Endodermal cell (in vitro differentiated cells): ENCODE measurements at regions not wholly inside any gene's neighbourhood (a gene's known extent, or its start where the extent isn't known, plus 50 kb on each side); places are given as distances from the start of the nearest gene placed in this dataset.

Source experiments
- DNase-seq: peaks from one replicate; pipeline ENCODE4 v3.0.0-alpha.2; 2017
- H3K27ac ChIP-seq: 2 replicates; pipeline ENCODE4 v1.5.1; 2013; ENCODE audit warnings: mild to moderate bottlenecking, low read depth, low read length, moderate library complexity
- H3K27me3 ChIP-seq: 2 replicates; pipeline ENCODE4 v1.6.1; 2013; ENCODE audit warnings: mild to moderate bottlenecking, low read length, moderate library complexity; ENCODE audit not compliant: insufficient read depth, control insufficient read depth, poor library complexity, severe bottlenecking
- H3K36me3 ChIP-seq: 2 replicates; pipeline ENCODE4 v1.7.0; 2013; ENCODE audit warnings: mild to moderate bottlenecking, low read length, moderate library complexity; ENCODE audit not compliant: control insufficient read depth, insufficient read depth
- H3K4me1 ChIP-seq: one replicate; pipeline ENCODE4 v1.7.0; 2013; ENCODE audit warnings: low read length; ENCODE audit not compliant: control insufficient read depth, insufficient read depth
- H3K4me3 ChIP-seq: 2 replicates; pipeline ENCODE4 v1.5.1; 2013; ENCODE audit warnings: mild to moderate bottlenecking, low read length, moderate library complexity
- H3K9ac ChIP-seq: 2 replicates; pipeline ENCODE4 v1.6.1; 2013; ENCODE audit warnings: mild to moderate bottlenecking, low read length, moderate library complexity; ENCODE audit not compliant: poor library complexity, severe bottlenecking; ENCODE audit errors: extremely low read depth
- H3K9me3 ChIP-seq: 2 replicates; pipeline ENCODE4 v1.6.1; 2013; ENCODE audit warnings: mild to moderate bottlenecking, low read length, moderate library complexity; ENCODE audit not compliant: control insufficient read depth
- H3K27ac Mint-ChIP-seq: 2 replicates; pipeline ENCODE4 v1.8.0; 2020; ENCODE audit warnings: mixed read lengths
- H3K27me3 Mint-ChIP-seq: 2 replicates; pipeline ENCODE4 v1.8.0; 2021; ENCODE audit warnings: mild to moderate bottlenecking, mixed read lengths; ENCODE audit not compliant: insufficient read depth
- H3K36me3 Mint-ChIP-seq: 2 replicates; pipeline ENCODE4 v1.8.0; 2020; ENCODE audit warnings: low read depth, mixed read lengths
- H3K4me1 Mint-ChIP-seq: 2 replicates; pipeline ENCODE4 v1.8.0; 2020; ENCODE audit warnings: mixed read lengths
- H3K4me3 Mint-ChIP-seq: 2 replicates; pipeline ENCODE4 v1.8.0; 2020; ENCODE audit warnings: mild to moderate bottlenecking, moderate library complexity, mixed read lengths
- H3K9me3 Mint-ChIP-seq: 2 replicates; pipeline ENCODE4 v1.8.0; 2020; ENCODE audit warnings: mild to moderate bottlenecking, mixed read lengths
- CTCF ChIP-seq: fragments of 200-600 bp; sonication (generic); conservative IDR thresholded peaks from 2 replicates; pipeline ENCODE4 v1.5.0; 2021; ENCODE audit warnings: antibody characterized with exemption, mild to moderate bottlenecking
- WGBS, 2 experiments: methylation state at CpG; one replicate each; pipeline versions ENCODE4 v1.1.5 to v1.1.7; 2013; ENCODE audit warnings: missing lambda C conversion rate in 2 of 2, mixed read lengths in 1 of 2; ENCODE audit not compliant: insufficient coverage in 1 of 2, insufficient read length in 1 of 2; 5-methylcytosine and 5-hydroxymethylcytosine counted together

- H3K36me3 Mint-ChIP-seq, result no peaks in the 10 kb centered on the region
- peaks cover 6% of the 10 kb centered on the region for H3K9me3 Mint-ChIP-seq
- 74 to 100% methylated on average over 2 to 6 of the region's 6 CpGs for WGBS, 2 experiments
- no peak for TF ChIP-seq CTCF
- DNase-seq, result peak; percentile 61
- Histone ChIP-seq H3K4me1 (peaks cover 17% of the 10 kb centered on the region), H3K4me3 (no peak overlapping the region), H3K27ac (no peak overlapping the region), H3K36me3 (no peaks in the 10 kb centered on the region), H3K9ac (no peak overlapping the region), H3K27me3 (no peaks in the 10 kb centered on the region), H3K9me3 (peaks cover 11% of the 10 kb centered on the region)
- H3K4me3 Mint-ChIP-seq, result no peak overlapping the region
- H3K27me3 Mint-ChIP-seq, result no peaks in the 10 kb centered on the region
- peaks cover 37% of the 10 kb centered on the region for H3K4me1 Mint-ChIP-seq
- peak overlapping the region; percentile 87 for H3K27ac Mint-ChIP-seq
These were observed 227.3 kb upstream of the RTL1 start for GRCh38 chr14:101130861-101131260.

GRCh38 chr14:101131451-101131916 is 228.0 kb upstream of the RTL1 start:
- Histone ChIP-seq H3K4me3 (no peak overlapping the region), H3K27me3 (no peaks in the 10 kb centered on the region), H3K36me3 (no peaks in the 10 kb centered on the region), H3K4me1 (peaks cover 17% of the 10 kb centered on the region), H3K9me3 (peaks cover 11% of the 10 kb centered on the region), H3K27ac (peak overlapping the region; percentile 16), H3K9ac (no peak overlapping the region)
- H3K9me3 Mint-ChIP-seq, result peaks cover 6% of the 10 kb centered on the region
- peak overlapping the region; percentile 87 for H3K27ac Mint-ChIP-seq
- H3K36me3 Mint-ChIP-seq, result no peaks in the 10 kb centered on the region
- no peak for TF ChIP-seq CTCF
- H3K27me3 Mint-ChIP-seq, result no peaks in the 10 kb centered on the region
- peaks cover 37% of the 10 kb centered on the region for H3K4me1 Mint-ChIP-seq
- DNase-seq, result peak; percentile 82
- peak overlapping the region; percentile 13 for H3K4me3 Mint-ChIP-seq
- WGBS, 2 experiments, result 31 to 40% methylated on average over 4 to 7 of the region's 7 CpGs

- 74 to 89% methylated on average over 5 to 10 of the region's 10 CpGs for WGBS, 2 experiments
- peaks cover 17% of the 10 kb centered on the region for H3K4me1 ChIP-seq
- Mint-ChIP-seq H3K4me3 (no peak overlapping the region), H3K27ac (peak overlapping the region; percentile 52), H3K27me3 (peaks cover 2% of the 10 kb centered on the region), H3K9me3 (peaks cover 8% of the 10 kb centered on the region), H3K36me3 (no peaks in the 10 kb centered on the region), H3K4me1 (peaks cover 37% of the 10 kb centered on the region)
- no peak for DNase-seq
- no peaks in the 10 kb centered on the region for H3K36me3 ChIP-seq
- no peak overlapping the region for H3K27ac ChIP-seq
- no peak for TF ChIP-seq CTCF
- H3K4me3 ChIP-seq, result no peak overlapping the region
- H3K9ac ChIP-seq, result no peak overlapping the region
- peaks cover 11% of the 10 kb centered on the region for H3K9me3 ChIP-seq
- H3K27me3 ChIP-seq, result no peaks in the 10 kb centered on the region
These were observed 228.6 kb upstream of the RTL1 start for GRCh38 chr14:101132051-101132571.
